IMR-90 (cell line): ENCODE measurements at regions not wholly inside any gene's neighbourhood (a gene's known extent, or its start where the extent isn't known, plus 50 kb on each side); places are given as distances from the start of the nearest gene placed in this dataset.

ENCODE experiments used
- ATAC-seq: fragments of 200-7000 bp; cut with Tn5 transposase; 2 replicates; pipeline ENCODE4 v1.9.1; 2020; ENCODE audit warnings: low read depth, mild to moderate bottlenecking, moderate library complexity
- BruUV-seq: library from RNA; stranded (reverse); fragments of 400-500 nt; replicated peaks from 2 replicates; lab custom pipeline; 2021; lab: Mats Ljungman, UMichigan
- CTCF ChIA-PET: fragments of 300-600 bp; formaldehyde crosslinking; extraction: SDS; loops from one replicate; lab custom pipeline; 2021; ENCODE audit warnings: antibody characterized with exemption; lab: Yijun Ruan, JAX
- POLR2A ChIA-PET: fragments of 300-600 bp; sonication (Branson Sonifier 250); formaldehyde crosslinking; loops from one replicate; lab custom pipeline; 2022; ENCODE audit warnings: antibody characterized with exemption; ENCODE audit not compliant: unreplicated experiment; lab: Charles Lee
- DNase-seq: peaks from one replicate; pipeline ENCODE4 v3.0.0; 2013
- H2AFZ ChIP-seq: replicated peaks from 2 replicates; pipeline ENCODE3; 2013; ENCODE audit warnings: low read length, mild to moderate bottlenecking; ENCODE audit not compliant: poor library complexity
- H2AK5ac ChIP-seq: 2 replicates; pipeline ENCODE4 v1.6.1; 2013; ENCODE audit warnings: low read depth, low read length, inconsistent platforms
- H2AK9ac ChIP-seq: replicated peaks from 2 replicates; pipeline ENCODE3; 2013; ENCODE audit warnings: mild to moderate bottlenecking, low read depth, low read length, moderate library complexity; ENCODE audit not compliant: poor library complexity
- H2BK120ac ChIP-seq: 2 replicates; pipeline ENCODE4 v1.6.1; 2013; ENCODE audit warnings: low read depth, low read length, inconsistent platforms
- H2BK15ac ChIP-seq: 3 replicates; pipeline ENCODE4 v1.6.1; 2013; ENCODE audit warnings: low read depth, low read length, inconsistent platforms
- H2BK20ac ChIP-seq: 2 replicates; pipeline ENCODE4 v1.6.1; 2013; ENCODE audit warnings: low read depth, mild to moderate bottlenecking, inconsistent platforms, low read length, moderate library complexity
- H2BK5ac ChIP-seq: 2 replicates; pipeline ENCODE4 v1.6.1; 2013; ENCODE audit warnings: mild to moderate bottlenecking, low read depth, low read length, inconsistent platforms; ENCODE audit not compliant: poor library complexity, severe bottlenecking
- H3K14ac ChIP-seq: replicated peaks from 2 replicates; pipeline ENCODE4 v1.6.1; 2013; ENCODE audit warnings: low read depth, low read length, inconsistent platforms
- H3K18ac ChIP-seq: 2 replicates; pipeline ENCODE4 v1.6.1; 2013; ENCODE audit warnings: low read depth, low read length, control low read depth
- H3K23ac ChIP-seq: 2 replicates; pipeline ENCODE4 v1.6.1; 2013; ENCODE audit warnings: low read depth, low read length, inconsistent platforms
- H3K27ac ChIP-seq: 2 replicates; pipeline ENCODE4 v1.5.1; 2013; ENCODE audit warnings: mild to moderate bottlenecking, control low read depth, low read length; ENCODE audit not compliant: insufficient read depth
- H3K27me3 ChIP-seq: 2 replicates; pipeline ENCODE4 v1.6.1; 2013; ENCODE audit warnings: low read length; ENCODE audit not compliant: control insufficient read depth, insufficient read depth
- H3K36me3 ChIP-seq: 2 replicates; pipeline ENCODE4 v1.6.1; 2013; ENCODE audit warnings: low read length, mixed read lengths; ENCODE audit not compliant: control insufficient read depth, insufficient read depth
- H3K4ac ChIP-seq: 2 replicates; pipeline ENCODE4 v1.6.1; 2013; ENCODE audit warnings: low read depth, low read length, inconsistent platforms
- H3K4me1 ChIP-seq: 2 replicates; pipeline ENCODE4 v1.6.1; 2013; ENCODE audit warnings: low read length, mixed read lengths; ENCODE audit not compliant: control insufficient read depth, insufficient read depth
- H3K4me2 ChIP-seq: 2 replicates; pipeline ENCODE4 v1.6.1; 2013; ENCODE audit warnings: low read depth, mild to moderate bottlenecking, control low read depth, low read length, moderate library complexity
- H3K4me3 ChIP-seq: 2 replicates; pipeline ENCODE4 v1.5.1; 2013; ENCODE audit warnings: low read depth, mild to moderate bottlenecking, control low read depth, low read length, moderate library complexity; ENCODE audit not compliant: insufficient read depth
- H3K56ac ChIP-seq: 2 replicates; pipeline ENCODE4 v1.6.1; 2013; ENCODE audit warnings: low read length, inconsistent platforms; ENCODE audit not compliant: insufficient read depth; ENCODE audit errors: extremely low read depth
- H3K79me1 ChIP-seq, 2 experiments: 2 replicates each; pipeline ENCODE4 v1.6.1; 2013; ENCODE audit warnings: low read length in 2 of 2, inconsistent platforms in 1 of 2, low read depth in 1 of 2
- H3K9ac ChIP-seq: 2 replicates; pipeline ENCODE4 v1.6.1; 2013; ENCODE audit warnings: low read depth, low read length, control low read depth
- H3K9me1 ChIP-seq: 2 replicates; pipeline ENCODE4 v1.6.1; 2013; ENCODE audit warnings: low read length, inconsistent platforms; ENCODE audit not compliant: insufficient read depth
- H3K9me3 ChIP-seq: 2 replicates; pipeline ENCODE4 v1.6.1; 2013; ENCODE audit warnings: low read length; ENCODE audit not compliant: control insufficient read depth, insufficient read depth
- H4K20me1 ChIP-seq: 2 replicates; pipeline ENCODE4 v1.6.1; 2013; ENCODE audit warnings: low read length, inconsistent platforms; ENCODE audit not compliant: insufficient read depth
- H4K5ac ChIP-seq: 2 replicates; pipeline ENCODE4 v1.6.1; 2013; ENCODE audit warnings: mild to moderate bottlenecking, low read depth, low read length, control low read depth
- H4K8ac ChIP-seq, 2 experiments: 2 replicates each; pipeline ENCODE4 v1.6.1; 2013; ENCODE audit warnings: low read depth in 2 of 2, low read length in 2 of 2, control low read depth in 1 of 2, inconsistent platforms in 1 of 2
- H4K91ac ChIP-seq: 2 replicates; pipeline ENCODE4 v1.6.1; 2013; ENCODE audit warnings: low read depth, low read length, inconsistent platforms; ENCODE audit not compliant: insufficient read depth
- ELK1 ChIP-seq: fragments of 150-350 bp; IDR thresholded peaks from 2 replicates; pipeline ENCODE4 v1.6.1; 2016; ENCODE audit warnings: low read depth, mild to moderate bottlenecking, low read length, moderate library complexity, borderline replicate concordance
- MAFK ChIP-seq: IDR thresholded peaks from 2 replicates; pipeline ENCODE4 v1.6.1; 2012; ENCODE audit warnings: low read depth, low read length, improper control_type of control experiment
- WGBS, 2 experiments: methylation state at CpG; one replicate each; pipeline versions ENCODE4 v1.1.5 to v1.1.7; 2013; ENCODE audit warnings: missing lambda C conversion rate in 2 of 2; ENCODE audit not compliant: insufficient read length in 1 of 2; ENCODE audit errors: extremely low coverage in 2 of 2; 5-methylcytosine and 5-hydroxymethylcytosine counted together
- dilution Hi-C: fragments of 300-500 bp; cut with HindIII; formaldehyde crosslinking; loops from one replicate; pipeline ENCODE4 v1.14.3; 2018; ENCODE audit warnings: low sequenced_read_pairs; ENCODE audit not compliant: unreplicated experiment
- in situ Hi-C: fragments of 300-500 bp; cut with MboI; formaldehyde crosslinking; loops from 3 replicates; pipeline ENCODE4 v1.14.3; 2019; ENCODE audit warnings: low sequenced_read_pairs, inconsistent platforms, mixed read lengths
- intact Hi-C: fragments of 100-400 bp; cut with micrococcal nuclease; formaldehyde crosslinking; loops from 2 replicates; pipeline ENCODE4 v1.10.0; 2022

GRCh38 chr10:60570896-60571295 lies 181.2 kb upstream of the ANK3 start:
- no peak overlapping the region for H3K4me3 ChIP-seq
- POLR2A ChIA-PET = no interaction called here

More at GRCh38 chr10:60570896-60571295, 181.2 kb upstream of the ANK3 start:
- Histone ChIP-seq H2BK15ac (no peak overlapping the region), H3K4ac (no peak overlapping the region), H2AK9ac (no peak overlapping the region), H3K27me3 (no peaks in the 10 kb centered on the region), H3K27ac (no peak overlapping the region), H3K23ac (no peak overlapping the region), H3K79me1 (no peaks in the 10 kb centered on the region), H2AFZ (no peak overlapping the region), H2BK120ac (no peak overlapping the region), H2BK20ac (no peak overlapping the region), H4K20me1 (no peaks in the 10 kb centered on the region), H3K9me3 (no peaks in the 10 kb centered on the region; the same call in 1 of the 2 replicates), H4K8ac (no peak overlapping the region), H4K5ac (no peak overlapping the region), H3K9ac (no peak overlapping the region), H2BK5ac (no peak overlapping the region), H4K91ac (no peak overlapping the region), H3K56ac (no peak overlapping the region), H3K4me1 (no peaks in the 10 kb centered on the region), H2AK5ac (no peak overlapping the region), H3K4me2 (no peak overlapping the region), H3K9me1 (no peaks in the 10 kb centered on the region), H3K14ac (no peak overlapping the region), H3K36me3 (no peaks in the 10 kb centered on the region), H3K18ac (no peak overlapping the region)
- dilution Hi-C loops = no loop called here
- in situ Hi-C loops = no loop called here
- intact Hi-C loops = loop anchor here (5.0 kb wide), 1 partner anchor 124 kb away; no protein-coding TSS in a partner anchor
- ATAC-seq (no peak), DNase-seq (no peak)
- no TSS peak for BruUV-seq
- TF ChIP-seq ELK1 (no peak), MAFK (no peak)
- CTCF ChIA-PET = no interaction called here
- WGBS, 2 experiments = no CpG with 5 or more reads among the region's 4 CpGs
